HEK293 (cell line): ENCODE measurements at regions not wholly inside any gene's neighbourhood (a gene's known extent, or its start where the extent isn't known, plus 50 kb on each side); places are given as distances from the start of the nearest gene placed in this dataset.

ENCODE experiments used
- CTCF ChIA-PET: fragments of 350-600 bp; formaldehyde crosslinking; extraction: SDS; loops from one replicate; lab custom pipeline; 2021; ENCODE audit warnings: antibody characterized with exemption; lab: Yijun Ruan, JAX
- POLR2A ChIA-PET: fragments of 300-600 bp; formaldehyde crosslinking; extraction: SDS; loops from one replicate; lab custom pipeline; 2020; ENCODE audit warnings: antibody characterized with exemption, inconsistent platforms; lab: Yijun Ruan, JAX
- H3K27ac ChIP-seq: fragments of 200-500 bp; sonication (Bioruptor generic); 2 replicates; pipeline ENCODE4 v1.5.1; 2014; ENCODE audit warnings: low read depth, low read length, control low read depth, inconsistent platforms; ENCODE audit errors: extremely low read depth
- H3K36me3 ChIP-seq, 2 experiments: fragments of 200-500 bp in 1 of 2; sonication (Bioruptor generic) in 1 of 2; 1 replicate in 1 of 2; 2 replicates in 1 of 2; pipeline ENCODE4 v1.5.1; 2014 to 2017; ENCODE audit warnings: inconsistent platforms in 2 of 2, low read length in 2 of 2; ENCODE audit not compliant: control insufficient read depth in 2 of 2, insufficient read depth in 1 of 2
- H3K4me1 ChIP-seq: fragments of 200-500 bp; sonication (Bioruptor generic); 2 replicates; pipeline ENCODE4 v1.5.1; 2014; ENCODE audit warnings: mild to moderate bottlenecking, low read length, inconsistent platforms; ENCODE audit not compliant: control insufficient read depth, insufficient read depth
- H3K4me3 ChIP-seq: 2 replicates; pipeline ENCODE4 v1.5.1; 2011; ENCODE audit warnings: low read depth, mild to moderate bottlenecking, control low read depth, low read length, moderate library complexity
- H3K9me3 ChIP-seq: fragments of 200-500 bp; sonication (Bioruptor generic); 2 replicates; pipeline ENCODE4 v1.5.1; 2014; ENCODE audit warnings: low read depth, low read length, inconsistent platforms; ENCODE audit not compliant: control insufficient read depth, insufficient read depth
- IKZF3 ChIP-seq: fragments of 450-650 bp; IDR thresholded peaks from 2 replicates; pipeline ENCODE4 v1.5.0; 2018; ENCODE audit warnings: missing biosample characterization, mild to moderate bottlenecking, missing genetic modification characterization, moderate library complexity
- INSM2 ChIP-seq: fragments of 450-650 bp; formaldehyde crosslinking; IDR thresholded peaks from 2 replicates; pipeline ENCODE4 v1.5.1; 2016; ENCODE audit warnings: missing biosample characterization, missing genetic modification characterization
- TRIM28 ChIP-seq: IDR thresholded peaks from 2 replicates; pipeline ENCODE4 v1.6.1; 2011; ENCODE audit warnings: low read length, control low read depth, borderline replicate concordance
- YY1 ChIP-seq: fragments of 450-650 bp; formaldehyde crosslinking; IDR thresholded peaks from 2 replicates; pipeline ENCODE4 v1.5.1; 2018; ENCODE audit warnings: missing biosample characterization, missing genetic modification characterization
- ZBTB21 ChIP-seq: fragments of 450-650 bp; formaldehyde crosslinking; IDR thresholded peaks from 2 replicates; pipeline ENCODE4 v1.5.1; 2017; ENCODE audit warnings: missing biosample characterization, missing genetic modification characterization
- ZBTB49 ChIP-seq: fragments of 450-650 bp; formaldehyde crosslinking; IDR thresholded peaks from 2 replicates; pipeline ENCODE4 v1.5.1; 2016; ENCODE audit warnings: missing biosample characterization, missing genetic modification characterization, low read depth
- ZFP69B ChIP-seq: fragments of 450-650 bp; formaldehyde crosslinking; IDR thresholded peaks from 2 replicates; pipeline ENCODE4 v1.5.1; 2016; ENCODE audit warnings: missing biosample characterization, missing genetic modification characterization
- ZIC2 ChIP-seq: fragments of 450-650 bp; formaldehyde crosslinking; IDR thresholded peaks from 2 replicates; pipeline ENCODE4 v1.5.1; 2016; ENCODE audit warnings: missing biosample characterization, missing genetic modification characterization
- ZNF10 ChIP-seq: fragments of 450-650 bp; formaldehyde crosslinking; IDR thresholded peaks from 2 replicates; pipeline ENCODE4 v1.5.1; 2017; ENCODE audit warnings: missing biosample characterization, missing genetic modification characterization
- ZNF175 ChIP-seq: fragments of 450-650 bp; formaldehyde crosslinking; IDR thresholded peaks from 2 replicates; pipeline ENCODE4 v1.5.1; 2016; ENCODE audit warnings: missing biosample characterization, missing genetic modification characterization
- ZNF202 ChIP-seq: fragments of 450-650 bp; formaldehyde crosslinking; IDR thresholded peaks from 2 replicates; pipeline ENCODE4 v1.5.1; 2016; ENCODE audit warnings: missing biosample characterization, missing genetic modification characterization, borderline replicate concordance
- ZNF211 ChIP-seq: fragments of 450-650 bp; formaldehyde crosslinking; IDR thresholded peaks from 2 replicates; pipeline ENCODE4 v1.5.1; 2016; ENCODE audit warnings: low read depth, missing biosample characterization, missing genetic modification characterization
- ZNF23 ChIP-seq: fragments of 450-650 bp; formaldehyde crosslinking; IDR thresholded peaks from 2 replicates; pipeline ENCODE4 v1.5.1; 2016; ENCODE audit warnings: missing biosample characterization, missing genetic modification characterization, borderline replicate concordance
- ZNF248 ChIP-seq: fragments of 450-650 bp; formaldehyde crosslinking; IDR thresholded peaks from 2 replicates; pipeline ENCODE4 v1.5.1; 2017; ENCODE audit warnings: missing biosample characterization, missing genetic modification characterization
- ZNF26 ChIP-seq: fragments of 450-650 bp; formaldehyde crosslinking; IDR thresholded peaks from 2 replicates; pipeline ENCODE4 v1.5.1; 2016; ENCODE audit warnings: missing biosample characterization, missing genetic modification characterization
- ZNF362 ChIP-seq: fragments of 450-650 bp; formaldehyde crosslinking; IDR thresholded peaks from 2 replicates; pipeline ENCODE4 v1.5.1; 2016; ENCODE audit warnings: missing biosample characterization, missing genetic modification characterization
- ZNF433 ChIP-seq: fragments of 450-650 bp; formaldehyde crosslinking; IDR thresholded peaks from 2 replicates; pipeline ENCODE4 v1.5.1; 2016; ENCODE audit warnings: missing biosample characterization, missing genetic modification characterization, low read depth
- ZNF513 ChIP-seq: fragments of 450-650 bp; IDR thresholded peaks from 2 replicates; pipeline ENCODE4 v1.5.1; 2018; ENCODE audit warnings: missing biosample characterization, missing genetic modification characterization
- ZNF529 ChIP-seq: fragments of 450-650 bp; formaldehyde crosslinking; IDR thresholded peaks from 2 replicates; pipeline ENCODE4 v1.5.1; 2017; ENCODE audit warnings: missing genetic modification characterization, missing biosample characterization; ENCODE audit not compliant: insufficient replicate concordance
- ZNF645 ChIP-seq: fragments of 450-650 bp; formaldehyde crosslinking; IDR thresholded peaks from 2 replicates; pipeline ENCODE4; 2016; ENCODE audit warnings: missing biosample characterization, missing genetic modification characterization
- ZNF747 ChIP-seq: fragments of 450-650 bp; formaldehyde crosslinking; IDR thresholded peaks from 2 replicates; pipeline ENCODE4 v1.5.1; 2016; ENCODE audit warnings: missing biosample characterization, missing genetic modification characterization

- Histone ChIP-seq H3K27ac (no peak overlapping the region), H3K36me3 (no peaks in the 10 kb centered on the region)
- POLR2A ChIA-PET, result no interaction called here
- TF ChIP-seq ZBTB21 (tag by site-specific recombination), result no peak
- no peak for TF ChIP-seq ZNF747 (tag by site-specific recombination)
- TF ChIP-seq ZNF23 (tag by site-specific recombination), result no peak
- no peak for TF ChIP-seq ZNF645
- TF ChIP-seq ZNF10 (tag by site-specific recombination), result no peak
- TF ChIP-seq, all 188 proteins: peak for 0
- no peaks in the 10 kb centered on the region for H3K9me3 ChIP-seq
- CTCF ChIA-PET, result no interaction called here
- no peaks in the 10 kb centered on the region for H3K4me1 ChIP-seq
- H3K4me3 ChIP-seq, result no peak overlapping the region
These were observed 516.2 kb upstream of the MYT1L start for GRCh38 chr2:2847209-2847676.

GRCh38 chr2:2846332-2847208, 515.5 kb upstream of the MYT1L start:
- no peaks in the 10 kb centered on the region for H3K9me3 ChIP-seq
- POLR2A ChIA-PET, result no interaction called here
- no peak for TF ChIP-seq ZNF513 (tag by site-specific recombination)
- TF ChIP-seq ZIC2 (tag by site-specific recombination), result peak; percentile 84
- H3K4me1 ChIP-seq, result no peaks in the 10 kb centered on the region
- H3K27ac ChIP-seq, result no peak overlapping the region
- H3K4me3 ChIP-seq, result no peak overlapping the region
- CTCF ChIA-PET, result no interaction called here
- no peaks in the 10 kb centered on the region for H3K36me3 ChIP-seq

- ChIA-PET POLR2A (no interaction called here), CTCF (no interaction called here)
- Histone ChIP-seq H3K36me3 (no peaks in the 10 kb centered on the region), H3K9me3 (no peaks in the 10 kb centered on the region), H3K4me1 (no peaks in the 10 kb centered on the region), H3K27ac (no peak overlapping the region), H3K4me3 (no peak overlapping the region)
- TF ChIP-seq ZNF26 (tag by site-specific recombination) (no peak), TRIM28 (no peak), INSM2 (tag by site-specific recombination) (no peak), ZNF362 (tag by site-specific recombination) (no peak), ZNF211 (tag by site-specific recombination) (no peak), ZNF175 (tag by site-specific recombination) (no peak), ZNF248 (tag by site-specific recombination) (no peak), ZNF433 (tag by site-specific recombination) (no peak), ZFP69B (tag by site-specific recombination) (no peak), ZNF529 (tag by site-specific recombination) (no peak), IKZF3 (no peak), ZBTB49 (tag by site-specific recombination) (no peak), ZNF202 (tag by site-specific recombination) (no peak), YY1 (tag by site-specific recombination) (no peak)
These were observed 514.8 kb upstream of the MYT1L start for GRCh38 chr2:2845806-2846315.
